RWPE2 (cell line): ENCODE measurements at regions not wholly inside any gene's neighbourhood (a gene's known extent, or its start where the extent isn't known, plus 50 kb on each side); places are given as distances from the start of the nearest gene placed in this dataset.

Experiments
- ATAC-seq: fragments of 200-7000 bp; cut with Tn5 transposase; 3 replicates; pipeline ENCODE4 v1.9.1; 2021; ENCODE audit warnings: low read depth
- DNase-seq: peaks from one replicate; pipeline ENCODE4 v3.0.0-alpha.2; 2020; ENCODE audit warnings: low spot score
- H3K27ac ChIP-seq: fragments of 450-650 bp; 2 replicates; pipeline ENCODE4 v1.5.1; 2017; ENCODE audit warnings: mild to moderate bottlenecking; ENCODE audit not compliant: poor library complexity, severe bottlenecking
- H3K27me3 ChIP-seq: fragments of 250-450 bp; sonication (Bioruptor Pico); 2 replicates; pipeline ENCODE4 v1.5.1; 2021; ENCODE audit warnings: mild to moderate bottlenecking, moderate library complexity; ENCODE audit not compliant: insufficient read depth, poor library complexity, severe bottlenecking
- H3K36me3 ChIP-seq: fragments of 250-450 bp; sonication (Bioruptor Pico); 2 replicates; pipeline ENCODE4 v1.5.1; 2020; ENCODE audit warnings: low read depth, mild to moderate bottlenecking, moderate library complexity
- H3K4me1 ChIP-seq: fragments of 250-450 bp; sonication (Bioruptor Pico); 2 replicates; pipeline ENCODE4 v1.5.1; 2021; ENCODE audit warnings: mild to moderate bottlenecking, moderate library complexity; ENCODE audit not compliant: insufficient read depth, poor library complexity, severe bottlenecking
- H3K4me3 ChIP-seq: fragments of 250-450 bp; sonication (Bioruptor Pico); 2 replicates; pipeline ENCODE4 v1.5.1; 2021; ENCODE audit warnings: mild to moderate bottlenecking, moderate library complexity; ENCODE audit not compliant: severe bottlenecking
- H3K9me3 ChIP-seq: fragments of 250-450 bp; sonication (Bioruptor Pico); 2 replicates; pipeline ENCODE4 v1.5.1; 2021; ENCODE audit warnings: mild to moderate bottlenecking, moderate library complexity; ENCODE audit not compliant: severe bottlenecking
- TF ChIP-seq, protein P1 (sequence below): fragments of 450-650 bp; IDR thresholded peaks from one replicate; pipeline ENCODE4 v1.5.1; 2017; ENCODE audit warnings: mild to moderate bottlenecking, moderate library complexity; ENCODE audit not compliant: poor library complexity, severe bottlenecking

DNA sequence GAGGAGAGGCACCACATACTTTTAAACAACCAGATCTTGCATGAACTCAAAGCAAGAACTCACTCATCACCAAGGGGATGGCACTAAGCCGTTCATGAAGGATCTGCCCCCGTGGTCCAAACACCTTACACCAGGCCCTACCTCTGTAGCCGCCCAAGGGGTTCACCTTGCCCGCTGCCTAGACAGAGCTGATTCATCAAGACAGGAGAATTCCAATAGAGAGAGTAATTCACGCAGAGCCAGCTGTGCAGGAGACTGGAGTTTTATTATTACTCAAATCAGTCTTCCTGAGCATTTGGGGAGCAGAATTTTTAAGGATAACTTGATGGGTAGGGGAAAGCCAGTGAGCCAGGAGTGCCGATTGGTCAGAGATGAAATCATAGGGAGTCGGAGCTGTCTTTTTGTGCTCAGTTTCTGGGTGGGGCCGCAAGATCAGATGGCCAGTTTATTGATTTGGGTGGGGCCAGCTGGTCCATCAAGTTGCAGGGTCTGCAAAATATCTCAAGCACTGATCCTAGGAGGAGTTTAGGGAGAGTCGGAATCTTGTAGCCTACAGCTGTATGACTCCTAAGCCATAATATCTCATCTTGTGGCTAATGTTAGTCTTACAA lies 364.7 kb downstream of the PCDH7 start:
- H3K27me3 ChIP-seq = no peaks in the 10 kb centered on the region
- TF ChIP-seq, protein P1, sequence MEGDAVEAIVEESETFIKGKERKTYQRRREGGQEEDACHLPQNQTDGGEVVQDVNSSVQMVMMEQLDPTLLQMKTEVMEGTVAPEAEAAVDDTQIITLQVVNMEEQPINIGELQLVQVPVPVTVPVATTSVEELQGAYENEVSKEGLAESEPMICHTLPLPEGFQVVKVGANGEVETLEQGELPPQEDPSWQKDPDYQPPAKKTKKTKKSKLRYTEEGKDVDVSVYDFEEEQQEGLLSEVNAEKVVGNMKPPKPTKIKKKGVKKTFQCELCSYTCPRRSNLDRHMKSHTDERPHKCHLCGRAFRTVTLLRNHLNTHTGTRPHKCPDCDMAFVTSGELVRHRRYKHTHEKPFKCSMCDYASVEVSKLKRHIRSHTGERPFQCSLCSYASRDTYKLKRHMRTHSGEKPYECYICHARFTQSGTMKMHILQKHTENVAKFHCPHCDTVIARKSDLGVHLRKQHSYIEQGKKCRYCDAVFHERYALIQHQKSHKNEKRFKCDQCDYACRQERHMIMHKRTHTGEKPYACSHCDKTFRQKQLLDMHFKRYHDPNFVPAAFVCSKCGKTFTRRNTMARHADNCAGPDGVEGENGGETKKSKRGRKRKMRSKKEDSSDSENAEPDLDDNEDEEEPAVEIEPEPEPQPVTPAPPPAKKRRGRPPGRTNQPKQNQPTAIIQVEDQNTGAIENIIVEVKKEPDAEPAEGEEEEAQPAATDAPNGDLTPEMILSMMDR = no peak
- H3K4me3 ChIP-seq = no peak overlapping the region
- H3K4me1 ChIP-seq = peaks cover 35% of the 10 kb centered on the region
- peak overlapping the region; percentile 12 for H3K27ac ChIP-seq
- ATAC-seq = peak; percentile 62; the same call in 2 of the 3 replicates
- DNase-seq = peak; percentile 44
- no peaks in the 10 kb centered on the region for H3K9me3 ChIP-seq
- no peaks in the 10 kb centered on the region for H3K36me3 ChIP-seq

DNA sequence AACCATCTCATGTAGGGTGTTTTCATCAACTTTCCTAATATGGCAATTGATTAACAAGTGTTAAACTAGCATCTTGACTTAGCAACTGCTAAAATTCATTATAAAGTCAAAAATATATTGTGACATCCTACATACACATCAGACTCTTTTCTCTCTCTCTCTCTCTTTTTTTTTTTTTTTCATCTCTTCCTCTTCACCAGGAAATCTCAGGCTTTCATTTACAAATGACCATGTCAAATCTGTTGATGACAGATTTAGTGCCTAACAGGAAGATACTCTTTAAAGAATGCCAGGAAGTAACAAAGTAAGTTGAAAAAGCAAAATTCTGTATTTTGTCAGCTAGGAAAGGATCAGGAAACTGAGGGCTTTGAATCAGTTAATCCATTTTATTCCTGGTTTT lies 365.5 kb downstream of the PCDH7 start:
- TF ChIP-seq, protein P1 = no peak
- Histone ChIP-seq H3K4me3 (no peak overlapping the region), H3K36me3 (no peaks in the 10 kb centered on the region), H3K27ac (peak overlapping the region; percentile 12), H3K9me3 (no peaks in the 10 kb centered on the region), H3K4me1 (peaks cover 39% of the 10 kb centered on the region), H3K27me3 (no peaks in the 10 kb centered on the region)
- ATAC-seq (no peak), DNase-seq (no peak)

- no peak for ATAC-seq
- peaks cover 30% of the 10 kb centered on the region for H3K4me1 ChIP-seq
- TF ChIP-seq, protein P1 = no peak
- no peak overlapping the region for H3K27ac ChIP-seq
- H3K27me3 ChIP-seq = no peaks in the 10 kb centered on the region
- no peak for DNase-seq
- H3K4me3 ChIP-seq = no peak overlapping the region
- H3K36me3 ChIP-seq = no peaks in the 10 kb centered on the region
- no peaks in the 10 kb centered on the region for H3K9me3 ChIP-seq
Measured at GRCh38 chr4:31086756-31087330, 366.7 kb downstream of the PCDH7 start.

DNA sequence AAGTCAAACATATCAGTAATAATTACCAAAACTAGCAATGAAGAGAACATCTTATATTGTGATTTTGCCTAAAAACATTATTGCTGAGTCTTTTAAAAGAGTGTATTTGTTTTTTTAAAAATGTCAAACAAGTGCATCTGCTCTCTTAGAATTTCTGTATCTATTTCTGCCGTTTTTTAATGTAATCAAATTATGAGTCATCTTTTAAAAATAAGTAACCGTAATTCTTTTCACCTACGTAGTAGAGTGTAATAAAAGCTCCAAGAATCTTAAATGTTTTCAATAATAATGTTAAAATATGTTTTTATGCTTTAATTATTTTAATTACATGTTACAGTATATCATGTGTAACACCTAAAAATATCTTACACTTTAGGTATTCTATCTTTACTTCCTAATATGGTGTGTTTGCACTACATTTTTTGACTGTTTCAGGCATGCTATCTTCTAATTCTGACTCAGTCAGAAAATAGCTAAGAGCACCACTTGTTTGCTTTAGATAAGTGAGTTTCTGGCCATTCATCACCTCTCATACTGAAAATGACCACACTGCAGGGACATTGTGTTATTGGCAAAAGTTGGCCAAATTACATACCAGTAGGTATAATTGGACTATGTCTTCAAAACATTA lies 368.5 kb downstream of the PCDH7 start:
- Histone ChIP-seq H3K27me3 (no peaks in the 10 kb centered on the region), H3K4me1 (peaks cover 30% of the 10 kb centered on the region), H3K36me3 (no peaks in the 10 kb centered on the region), H3K4me3 (no peak overlapping the region), H3K27ac (peak overlapping the region; percentile 58), H3K9me3 (no peaks in the 10 kb centered on the region)
- no peak for DNase-seq
- TF ChIP-seq, protein P1 = no peak
- peak; percentile 77 for ATAC-seq

DNA sequence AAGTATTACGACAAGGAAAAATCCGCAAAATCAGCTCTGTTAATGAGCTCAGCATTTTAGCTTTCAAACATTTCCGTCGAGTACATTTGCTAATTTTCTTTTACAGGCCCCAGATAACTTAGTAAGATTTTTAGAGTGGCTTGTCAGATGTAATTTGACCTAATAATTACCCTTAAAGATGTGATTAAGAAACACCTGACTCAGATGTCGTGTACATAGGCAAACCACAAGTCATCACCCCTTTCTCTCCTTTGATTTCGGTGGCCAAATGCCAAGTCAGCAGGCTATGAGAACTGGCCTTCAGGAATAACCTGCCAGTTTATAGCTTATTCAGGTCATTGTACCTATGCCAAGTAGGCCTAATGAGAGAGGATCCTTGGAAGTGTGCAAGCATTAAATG lies 369.6 kb downstream of the PCDH7 start:
- Histone ChIP-seq H3K27me3 (no peaks in the 10 kb centered on the region), H3K4me3 (no peak overlapping the region), H3K4me1 (peaks cover 29% of the 10 kb centered on the region), H3K9me3 (no peaks in the 10 kb centered on the region), H3K27ac (peak overlapping the region; percentile 58), H3K36me3 (no peaks in the 10 kb centered on the region)
- TF ChIP-seq, protein P1 = no peak
- DNase-seq = peak; percentile 79
- ATAC-seq = peak; percentile 86
